ENCODE measurements at regions not wholly inside any gene's neighbourhood (a gene's known extent, or its start where the extent isn't known, plus 50 kb on each side); places are given as distances from the start of the nearest gene placed in this dataset.

GRCh38 chr4:24396988-24397387 is 187.4 kb downstream of the DHX15 start:
- TF ChIP-seq CTCF (IDR thresholded peaks at IDR 0.05) (no peak), POLR2A (IDR thresholded peaks at IDR 0.05) (no peak)
